Tibial artery (tissue), 4 donors: ENCODE measurements at regions not wholly inside any gene's neighbourhood (a gene's known extent, or its start where the extent isn't known, plus 50 kb on each side); places are given as distances from the start of the nearest gene placed in this dataset.
"Not testable (repeated sequence)": the region's sequence is repeated elsewhere in the genome, so short reads cannot be mapped to it uniquely, and the experiment has no call there.

Experiments used
- DNase-seq, 2 donors: peaks; one replicate each; pipeline ENCODE4 v3.0.0-alpha.2; 2019
- H3K27ac ChIP-seq, 2 donors: fragments of 200-600 bp; sonication (generic) in 1 of 2; 1 replicate in 1 of 2; 2 replicates in 1 of 2; pipeline ENCODE4 v1.5.1; 2018 to 2019; ENCODE audit warnings: mild to moderate bottlenecking in 1 of 2
- H3K27me3 ChIP-seq, 2 donors: fragments of 200-600 bp; sonication (generic) in 1 of 2; one replicate each; pipeline versions ENCODE4 v1.5.1 to v1.6.0; 2016 to 2019
- H3K36me3 ChIP-seq, 3 donors: fragments of 200-600 bp; sonication (generic) in 2 of 3; one replicate each; pipeline ENCODE4 v1.5.1; 2016 to 2019; ENCODE audit warnings: mild to moderate bottlenecking in 2 of 3
- H3K4me1 ChIP-seq, 4 donors: fragments of 200-600 bp; sonication (generic) in 2 of 4; 1 replicate in 3 of 4; 2 replicates in 1 of 4; pipeline ENCODE4 v1.5.1; 2016 to 2019
- H3K4me3 ChIP-seq, 2 donors: fragments of 200-600 bp; sonication (generic) in 1 of 2; 1 replicate in 1 of 2; 2 replicates in 1 of 2; pipeline ENCODE4 v1.5.1; 2018 to 2019; ENCODE audit warnings: mild to moderate bottlenecking in 2 of 2
- H3K9me3 ChIP-seq, 3 donors: fragments of 200-600 bp; sonication (generic) in 1 of 3; one replicate each; pipeline ENCODE4 v1.5.1; 2016 to 2019
- intact Hi-C: fragments of 100-400 bp; cut with DNase I; formaldehyde crosslinking; loops from one replicate; pipeline ENCODE4 v1.15.0; 2023; ENCODE audit warnings: low total_unique reads
- TF ChIP-seq, protein P1 (sequence below), 2 experiments: fragments of 200-600 bp in 1 of 2; fragments of 450-650 bp in 1 of 2; IDR thresholded peaks; one replicate each; pipeline ENCODE4 v1.5.1; 2017 to 2019; ENCODE audit warnings: antibody characterized with exemption in 2 of 2, mild to moderate bottlenecking in 1 of 2, moderate library complexity in 1 of 2

DNA sequence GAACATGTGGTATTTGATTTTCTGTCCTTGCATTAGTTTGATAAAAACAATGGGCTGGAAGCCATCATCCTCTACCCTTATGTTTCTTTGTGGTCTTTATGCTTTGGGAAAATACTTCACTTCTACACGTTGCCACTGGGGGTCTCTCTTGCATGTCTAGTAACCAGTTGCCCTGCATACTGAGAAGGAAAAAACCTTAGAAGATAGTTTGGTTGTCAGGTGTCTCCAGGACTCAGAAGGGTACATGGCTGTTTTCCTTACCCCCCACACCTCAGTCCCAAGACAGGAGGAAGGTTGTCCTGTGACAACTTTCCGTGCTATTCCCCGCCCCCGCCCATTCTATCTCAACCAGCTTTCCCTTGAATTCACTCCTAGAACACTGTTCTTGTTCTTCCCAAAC is 62.1 kb upstream of the LANCL3 start:
- intact Hi-C loops = no loop called here
- H3K27ac ChIP-seq = no peak overlapping the region
- no peak for DNase-seq
- TF ChIP-seq, protein P1, sequence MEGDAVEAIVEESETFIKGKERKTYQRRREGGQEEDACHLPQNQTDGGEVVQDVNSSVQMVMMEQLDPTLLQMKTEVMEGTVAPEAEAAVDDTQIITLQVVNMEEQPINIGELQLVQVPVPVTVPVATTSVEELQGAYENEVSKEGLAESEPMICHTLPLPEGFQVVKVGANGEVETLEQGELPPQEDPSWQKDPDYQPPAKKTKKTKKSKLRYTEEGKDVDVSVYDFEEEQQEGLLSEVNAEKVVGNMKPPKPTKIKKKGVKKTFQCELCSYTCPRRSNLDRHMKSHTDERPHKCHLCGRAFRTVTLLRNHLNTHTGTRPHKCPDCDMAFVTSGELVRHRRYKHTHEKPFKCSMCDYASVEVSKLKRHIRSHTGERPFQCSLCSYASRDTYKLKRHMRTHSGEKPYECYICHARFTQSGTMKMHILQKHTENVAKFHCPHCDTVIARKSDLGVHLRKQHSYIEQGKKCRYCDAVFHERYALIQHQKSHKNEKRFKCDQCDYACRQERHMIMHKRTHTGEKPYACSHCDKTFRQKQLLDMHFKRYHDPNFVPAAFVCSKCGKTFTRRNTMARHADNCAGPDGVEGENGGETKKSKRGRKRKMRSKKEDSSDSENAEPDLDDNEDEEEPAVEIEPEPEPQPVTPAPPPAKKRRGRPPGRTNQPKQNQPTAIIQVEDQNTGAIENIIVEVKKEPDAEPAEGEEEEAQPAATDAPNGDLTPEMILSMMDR (IDR thresholded peaks at IDR 0.05) = peak; percentile 37 to 43
- H3K4me1 ChIP-seq = no peaks in the 10 kb centered on the region
- H3K27me3 ChIP-seq = no peaks in the 10 kb centered on the region
- no peaks in the 10 kb centered on the region for H3K9me3 ChIP-seq
- H3K36me3 ChIP-seq = no peaks in the 10 kb centered on the region
- H3K4me3 ChIP-seq = no peak overlapping the region

DNA sequence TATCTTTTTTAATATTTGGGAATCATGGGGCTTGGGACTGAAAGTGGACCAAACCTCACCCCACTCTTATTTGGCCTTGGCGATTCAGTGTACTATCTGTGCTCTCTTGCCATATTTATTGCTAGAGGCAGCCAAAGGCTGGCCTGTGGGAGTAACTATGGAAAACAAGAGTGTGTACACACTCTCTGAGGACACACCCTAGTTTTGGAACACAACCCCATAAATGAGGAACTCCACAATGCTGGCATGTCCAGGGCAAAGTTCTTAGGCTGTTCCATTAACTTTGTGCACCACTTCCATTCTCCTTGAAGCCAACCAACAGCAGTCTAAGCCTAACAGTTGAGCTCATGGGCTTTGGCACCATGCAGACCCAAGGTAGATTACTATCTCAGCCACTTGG is 54.9 kb upstream of the LANCL3 start:
- H3K27ac ChIP-seq, intact Hi-C loops, DNase-seq, H3K4me3 ChIP-seq, H3K36me3 ChIP-seq, H3K27me3 ChIP-seq, H3K4me1 ChIP-seq, H3K9me3 ChIP-seq: not testable (repeated sequence)

DNA sequence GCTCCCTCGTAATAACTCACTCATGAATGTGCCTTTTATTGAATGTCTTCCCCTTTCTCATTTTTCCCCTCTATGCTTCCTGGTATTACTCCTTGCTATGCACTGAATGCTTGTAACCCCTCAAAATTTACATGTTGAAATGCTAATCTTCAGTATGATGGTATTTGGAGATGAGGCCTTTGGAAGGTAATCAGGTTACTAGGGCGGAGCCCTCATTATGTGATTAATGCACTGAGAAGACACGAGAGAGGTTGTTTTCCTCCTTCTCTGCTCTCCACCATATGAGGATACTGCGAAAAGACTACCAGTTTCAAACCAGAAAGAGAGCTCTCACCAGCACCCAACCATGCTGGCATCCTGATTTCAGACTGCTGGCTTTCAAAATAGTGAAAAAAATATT is 52.2 kb upstream of the LANCL3 start:
- H3K27ac ChIP-seq, H3K27me3 ChIP-seq, H3K4me1 ChIP-seq, DNase-seq, H3K9me3 ChIP-seq, H3K4me3 ChIP-seq, H3K36me3 ChIP-seq, intact Hi-C loops: not testable (repeated sequence)

- intact Hi-C loops, H3K4me1 ChIP-seq, H3K9me3 ChIP-seq, H3K36me3 ChIP-seq, H3K4me3 ChIP-seq, H3K27me3 ChIP-seq: not testable (repeated sequence)
- peak; percentile 23 to 74 for DNase-seq
- H3K27ac ChIP-seq = peak overlapping the region; percentile 33 to 74
Measured at GRCh38 chrX:37520860-37521450, 50.5 kb upstream of the LANCL3 start.
